GM18909 (cell line): ENCODE measurements at regions not wholly inside any gene's neighbourhood (a gene's known extent, or its start where the extent isn't known, plus 50 kb on each side); places are given as distances from the start of the nearest gene placed in this dataset.

Experiments
- ATAC-seq: cut with Tn5 transposase; IDR thresholded peaks from one replicate; pipeline ENCODE4 v1.9.1; 2021; ENCODE audit warnings: mild to moderate bottlenecking; ENCODE audit not compliant: unreplicated experiment, poor library complexity

- peak; percentile 94 for ATAC-seq
These were observed 119.1 kb upstream of the OTUD4 start for GRCh38 chr4:145299380-145300076.

- no peak for ATAC-seq
These were observed 118.5 kb upstream of the OTUD4 start for GRCh38 chr4:145298885-145299284.

DNA sequence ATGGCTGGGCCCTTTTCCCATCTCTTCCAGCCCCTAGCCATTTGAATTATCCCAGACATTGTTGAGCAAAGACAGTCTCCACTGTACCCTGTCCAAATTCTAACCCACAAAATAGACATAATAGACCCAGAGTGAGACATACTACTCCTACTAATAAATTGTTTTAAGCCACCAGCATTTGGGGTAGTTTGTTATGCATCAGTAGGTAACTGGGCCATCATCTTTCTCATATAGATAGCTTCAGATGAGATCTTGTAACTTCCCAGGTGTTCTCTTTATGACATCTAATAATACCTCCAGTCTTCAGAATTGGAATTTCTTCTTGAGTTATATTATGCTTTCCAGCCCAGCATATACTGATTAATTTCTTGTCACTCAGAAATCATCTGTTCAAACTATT lies 117.2 kb upstream of the OTUD4 start:
- no peak for ATAC-seq

DNA sequence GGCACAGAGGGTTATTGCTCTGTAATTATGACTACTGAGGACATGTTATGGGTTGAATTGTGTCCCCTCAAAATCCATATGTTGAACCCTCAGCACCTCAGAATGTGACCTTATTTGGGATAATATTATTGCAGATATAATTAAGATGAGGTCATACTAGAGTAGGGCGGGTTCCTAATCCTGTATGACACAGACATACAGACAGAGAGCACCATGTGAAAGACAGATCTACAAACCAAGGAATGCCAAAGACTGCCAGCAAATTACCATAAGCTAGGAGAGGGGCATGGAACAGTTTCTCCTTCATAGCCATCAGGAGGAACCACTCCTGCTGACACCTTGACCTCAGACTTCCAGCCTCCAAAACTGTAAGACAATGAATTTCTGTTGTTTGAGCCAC lies 115.2 kb upstream of the OTUD4 start:
- no peak for ATAC-seq

GRCh38 chr4:145295122-145295521 lies 114.7 kb upstream of the OTUD4 start:
- no peak for ATAC-seq

- ATAC-seq = no peak
These were observed 113.3 kb upstream of the OTUD4 start for GRCh38 chr4:145293658-145294057.

GRCh38 chr4:145290955-145291354 lies 110.6 kb upstream of the OTUD4 start:
- ATAC-seq = no peak

GRCh38 chr4:145289403-145290076 lies 109.2 kb upstream of the OTUD4 start:
- ATAC-seq = no peak

DNA sequence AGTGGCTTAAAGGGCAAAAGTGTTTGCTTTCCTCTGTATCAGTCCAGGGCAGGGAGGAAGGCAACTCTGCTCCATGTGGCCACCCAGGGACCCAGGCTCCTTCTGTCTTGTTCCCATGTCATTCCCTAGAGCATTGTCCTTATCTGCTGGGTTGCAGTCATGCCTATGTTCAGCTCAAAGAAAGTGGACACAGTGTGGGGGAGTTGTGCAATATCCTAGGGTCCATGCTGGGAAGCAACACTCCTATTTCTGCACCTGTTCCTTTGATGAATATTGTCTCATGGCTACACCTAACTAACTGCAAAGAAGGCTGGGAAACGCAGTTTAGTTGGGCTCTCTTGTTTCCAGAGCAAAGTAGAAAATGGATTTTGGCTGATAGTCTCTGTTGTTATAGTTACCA lies 107.0 kb upstream of the OTUD4 start:
- ATAC-seq = no peak

- ATAC-seq = no peak
These were observed 105.5 kb upstream of the OTUD4 start for GRCh38 chr4:145285928-145286327.

- ATAC-seq = no peak
These were observed 103.5 kb upstream of the OTUD4 start for GRCh38 chr4:145283909-145284308.

DNA sequence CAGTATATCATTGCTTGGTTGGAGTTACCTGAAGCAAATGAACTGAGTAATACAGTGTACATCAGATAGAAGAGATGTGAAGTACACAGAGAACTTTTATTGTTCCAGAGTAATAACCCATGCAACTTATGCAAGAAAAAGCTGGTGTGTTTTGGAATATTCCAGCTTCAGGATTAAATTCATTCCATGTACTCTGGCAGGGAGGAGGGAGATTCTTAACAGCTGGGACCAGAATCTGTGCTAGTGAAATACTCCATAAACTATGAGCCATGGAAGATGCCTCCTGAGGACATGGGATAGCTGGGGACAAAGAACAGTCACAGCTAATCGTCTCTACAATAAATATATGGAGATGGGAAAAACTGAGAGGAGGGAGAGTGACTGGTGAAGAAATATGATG lies 101.6 kb upstream of the OTUD4 start:
- ATAC-seq = no peak

- no peak for ATAC-seq
These were observed 100.8 kb upstream of the OTUD4 start for GRCh38 chr4:145281224-145281623.

DNA sequence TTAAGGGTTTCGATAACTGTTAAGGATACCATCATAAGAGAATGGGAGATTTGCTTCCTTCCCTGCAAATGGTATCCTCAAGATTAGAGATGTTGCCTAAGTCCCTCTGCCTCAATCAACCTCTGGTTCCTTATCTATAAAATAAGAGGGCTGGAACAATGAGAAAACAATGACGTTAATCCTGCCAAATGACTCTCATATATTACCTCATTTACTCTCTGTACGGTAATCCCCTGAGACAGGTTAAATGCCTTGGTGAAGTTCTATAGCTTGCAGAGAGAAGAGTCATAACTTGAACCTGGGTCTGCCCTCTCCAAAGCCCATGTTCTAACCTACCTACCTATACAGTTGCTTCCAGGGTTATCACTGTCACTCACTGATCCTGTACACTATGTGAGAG lies 100.2 kb upstream of the OTUD4 start:
- no peak for ATAC-seq

- no peak for ATAC-seq
These were observed 99.0 kb upstream of the OTUD4 start for GRCh38 chr4:145279122-145279960.

- ATAC-seq = no peak
These were observed 98.1 kb upstream of the OTUD4 start for GRCh38 chr4:145278341-145279121.

GRCh38 chr4:145277011-145277410 lies 96.6 kb upstream of the OTUD4 start:
- no peak for ATAC-seq

- no peak for ATAC-seq
These were observed 95.7 kb upstream of the OTUD4 start for GRCh38 chr4:145276050-145276449.

DNA sequence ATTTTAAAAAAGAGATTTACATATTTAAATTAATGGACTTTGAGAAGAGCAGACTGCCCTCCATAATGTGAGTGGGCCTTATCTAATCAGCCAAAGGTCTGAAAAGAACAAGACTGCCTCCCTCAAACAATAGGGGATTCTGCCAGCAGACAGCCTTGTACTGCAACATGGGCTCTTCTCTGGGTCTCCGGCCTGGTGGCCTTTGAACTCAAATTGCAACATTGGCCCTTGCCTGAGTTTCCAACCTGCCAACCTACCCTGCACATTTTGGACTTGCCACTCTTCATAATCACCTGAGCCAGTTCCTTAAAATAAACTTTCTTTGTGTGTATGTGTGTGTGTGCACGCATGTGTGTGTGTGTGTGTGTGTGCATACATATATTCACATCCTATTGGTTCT lies 90.8 kb upstream of the OTUD4 start:
- ATAC-seq = no peak

DNA sequence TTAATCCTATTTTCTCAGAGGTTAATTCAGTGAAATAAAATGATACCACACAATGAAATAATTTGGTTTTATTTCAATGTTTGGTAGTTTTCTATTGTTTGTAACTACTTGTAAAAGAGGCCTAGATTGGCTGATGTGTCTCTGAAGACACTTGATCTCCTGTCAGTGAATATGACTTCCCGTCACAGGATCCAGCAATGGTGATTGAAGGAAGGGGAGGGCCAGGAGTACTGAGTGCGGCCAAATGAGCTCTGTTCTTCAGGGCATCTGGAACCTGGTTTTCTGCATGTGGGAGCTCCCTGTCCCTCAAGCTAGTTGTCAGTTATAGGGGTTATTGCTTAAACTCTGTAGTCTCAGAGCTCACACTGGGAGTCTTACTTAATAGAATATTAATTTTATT lies 86.5 kb upstream of the OTUD4 start:
- no peak for ATAC-seq

DNA sequence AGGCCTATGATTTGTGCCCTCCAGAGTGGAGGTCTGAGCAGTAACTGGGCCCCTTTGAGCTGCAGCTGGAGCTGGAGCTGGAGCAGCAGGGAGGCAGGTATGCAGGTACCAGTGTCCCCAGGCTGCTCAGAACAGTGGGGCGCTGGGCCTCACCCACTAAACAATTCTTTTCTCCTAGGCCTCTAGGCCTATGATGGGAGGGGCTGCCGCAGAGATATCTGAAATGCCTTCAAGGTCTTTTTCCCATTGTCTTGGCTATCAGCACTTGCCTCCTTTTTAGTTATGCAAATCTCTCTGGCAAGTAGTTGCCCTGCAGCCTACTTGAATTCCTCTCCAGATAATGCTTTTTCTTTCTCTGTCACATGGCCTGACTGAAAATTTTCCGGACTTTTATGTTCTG lies 79.7 kb upstream of the OTUD4 start:
- ATAC-seq = no peak
